H7 (cell line): ENCODE measurements at regions not wholly inside any gene's neighbourhood (a gene's known extent, or its start where the extent isn't known, plus 50 kb on each side); places are given as distances from the start of the nearest gene placed in this dataset.

Experiments
- DNase-seq: peaks from one replicate; pipeline ENCODE4 v3.0.0; 2012
- H3K27me3 ChIP-seq: 2 replicates; pipeline ENCODE4 v1.6.0; 2011; ENCODE audit warnings: mild to moderate bottlenecking, low read length; ENCODE audit not compliant: control insufficient read depth, insufficient read depth
- H3K36me3 ChIP-seq: replicated peaks from 2 replicates; pipeline ENCODE4 v1.5.1; 2011; ENCODE audit warnings: low read length; ENCODE audit not compliant: control insufficient read depth, insufficient read depth
- H3K4me3 ChIP-seq: 2 replicates; pipeline ENCODE4 v1.5.1; 2011; ENCODE audit warnings: low read depth, mild to moderate bottlenecking, control low read depth, low read length, moderate library complexity; ENCODE audit not compliant: insufficient read depth

DNA sequence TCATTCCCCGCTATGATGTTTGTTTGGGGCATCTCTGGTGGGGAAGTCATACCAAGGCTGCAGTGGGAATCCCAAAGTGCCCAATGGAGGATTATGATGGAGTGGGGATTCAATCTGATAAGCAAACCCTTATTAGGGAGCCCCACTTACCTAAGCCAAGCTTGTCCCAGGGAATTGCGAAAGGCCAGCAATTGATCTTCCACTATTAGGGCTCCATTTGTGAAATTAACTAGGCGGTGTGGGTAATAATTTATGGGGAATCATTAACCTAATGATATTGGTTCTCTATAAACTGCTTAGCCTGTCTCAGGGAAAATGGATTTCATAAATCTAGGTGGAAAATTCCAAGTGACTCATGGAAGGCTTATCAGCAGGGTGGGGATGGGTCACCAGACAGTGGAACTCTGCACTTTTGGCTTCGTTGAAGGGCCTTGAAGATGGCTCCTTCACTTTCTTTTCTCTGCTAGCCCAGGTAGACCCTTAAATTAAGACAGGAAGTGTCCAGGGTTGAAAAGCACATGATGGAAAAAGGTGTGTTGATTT lies 113.0 kb upstream of the WSCD2 start:
- peaks cover 2% of the 10 kb centered on the region for H3K27me3 ChIP-seq
- H3K4me3 ChIP-seq: no peak overlapping the region
- H3K36me3 ChIP-seq: no peaks in the 10 kb centered on the region
- DNase-seq: no peak

DNA sequence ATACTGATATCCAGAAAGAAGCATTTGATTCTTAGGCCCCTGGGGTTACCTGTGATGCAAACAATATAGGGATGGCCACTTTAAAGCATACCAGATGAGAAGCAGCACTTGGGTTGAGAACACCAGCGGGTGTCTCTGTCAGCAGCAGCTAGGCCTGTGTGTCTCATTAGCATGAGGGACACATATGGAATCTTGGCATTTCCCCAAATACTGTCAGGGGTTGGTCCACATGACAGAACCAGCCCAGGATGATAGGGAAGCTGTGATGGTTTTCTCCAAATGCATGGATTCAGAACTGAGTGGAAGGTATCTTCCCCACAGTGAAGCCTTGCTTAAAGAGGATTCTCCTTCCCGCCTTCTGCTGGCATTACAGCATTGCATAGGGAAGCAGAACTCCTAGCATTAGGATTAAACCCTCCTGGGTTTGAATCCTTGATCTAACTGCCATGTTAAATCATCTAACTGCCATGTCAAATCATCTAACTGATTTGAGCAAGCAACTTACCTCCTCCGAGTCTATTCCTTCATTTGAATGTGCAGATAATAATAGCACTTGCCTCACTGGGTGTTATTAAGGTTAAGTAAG lies 111.5 kb upstream of the WSCD2 start:
- Histone ChIP-seq H3K4me3 (no peak overlapping the region), H3K27me3 (no peaks in the 10 kb centered on the region; the same call in none of the 2 replicates)
- no peak for DNase-seq

DNA sequence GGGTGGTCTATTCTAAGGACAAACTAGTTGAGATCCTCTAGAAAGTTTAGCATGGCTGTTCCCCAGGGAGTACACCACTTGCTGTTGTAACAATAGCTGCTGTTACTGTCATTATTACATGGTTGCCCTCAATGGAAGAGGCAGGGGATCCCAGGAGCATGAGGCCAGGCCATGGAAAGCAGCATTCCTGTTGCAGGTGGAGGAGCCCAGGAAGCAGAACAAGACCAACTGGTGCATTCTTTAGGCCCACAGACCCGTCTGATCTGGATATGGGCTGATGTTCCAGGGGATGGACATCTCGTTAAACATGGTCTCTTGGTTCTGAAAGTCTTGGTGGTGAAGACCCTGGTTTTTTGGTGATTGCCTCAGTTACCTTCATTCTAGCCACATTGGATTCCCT lies 109.2 kb upstream of the WSCD2 start:
- no peak for DNase-seq
- H3K36me3 ChIP-seq: no peaks in the 10 kb centered on the region
- no peaks in the 10 kb centered on the region; the same call in none of the 2 replicates for H3K27me3 ChIP-seq
- H3K4me3 ChIP-seq: no peak overlapping the region

More for the DNA sequence above, 111.5 kb upstream of the WSCD2 start:
- no peaks in the 10 kb centered on the region for H3K36me3 ChIP-seq

DNA sequence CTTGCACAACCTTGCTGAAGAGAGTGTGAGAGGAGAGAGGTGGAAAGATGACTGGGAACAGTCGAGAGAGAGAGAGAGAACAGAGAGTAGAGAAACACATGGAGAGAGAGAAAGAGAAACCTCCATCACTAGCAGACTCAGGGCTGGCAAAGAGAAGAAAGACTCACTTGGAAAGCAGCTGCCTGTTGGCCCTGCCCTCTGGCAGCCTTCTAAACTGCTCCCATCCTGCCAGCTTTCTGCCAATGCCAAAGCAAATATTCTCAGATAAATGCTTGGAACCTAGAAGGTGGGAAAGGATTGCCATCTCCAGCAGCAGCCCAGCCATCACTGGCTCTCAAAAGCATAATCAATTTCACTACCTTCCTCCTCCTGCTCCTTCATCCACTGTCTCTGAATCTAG lies 107.9 kb upstream of the WSCD2 start:
- no peaks in the 10 kb centered on the region for H3K36me3 ChIP-seq
- DNase-seq: no peak
- no peak overlapping the region for H3K4me3 ChIP-seq
- no peaks in the 10 kb centered on the region; the same call in none of the 2 replicates for H3K27me3 ChIP-seq

DNA sequence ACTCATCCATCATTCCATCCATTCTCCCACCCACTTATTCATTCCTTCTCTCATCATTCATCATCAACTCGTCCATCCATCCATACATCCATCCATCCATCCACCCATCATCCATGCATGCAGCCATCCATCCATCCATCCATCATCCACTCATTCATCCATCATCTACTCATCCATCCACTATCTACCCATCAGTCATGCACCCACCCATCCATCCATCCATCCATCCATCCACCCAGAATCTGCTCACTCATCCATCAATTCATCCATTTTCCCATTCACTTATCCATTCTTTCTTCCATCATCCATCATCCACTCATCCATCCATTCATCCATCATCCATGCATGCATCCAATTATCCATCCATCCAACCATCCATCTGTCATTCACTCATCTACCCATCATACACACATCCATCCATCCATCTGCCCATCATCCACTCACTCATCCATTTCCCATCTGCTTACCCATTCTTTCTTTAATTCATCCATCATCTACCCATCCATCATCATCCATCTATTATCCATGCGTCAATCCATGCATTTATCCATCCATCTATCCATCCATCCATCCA lies 107.1 kb upstream of the WSCD2 start:
- Histone ChIP-seq H3K36me3 (no peaks in the 10 kb centered on the region), H3K4me3 (no peak overlapping the region), H3K27me3 (no peaks in the 10 kb centered on the region; the same call in none of the 2 replicates)
- DNase-seq: no peak

DNA sequence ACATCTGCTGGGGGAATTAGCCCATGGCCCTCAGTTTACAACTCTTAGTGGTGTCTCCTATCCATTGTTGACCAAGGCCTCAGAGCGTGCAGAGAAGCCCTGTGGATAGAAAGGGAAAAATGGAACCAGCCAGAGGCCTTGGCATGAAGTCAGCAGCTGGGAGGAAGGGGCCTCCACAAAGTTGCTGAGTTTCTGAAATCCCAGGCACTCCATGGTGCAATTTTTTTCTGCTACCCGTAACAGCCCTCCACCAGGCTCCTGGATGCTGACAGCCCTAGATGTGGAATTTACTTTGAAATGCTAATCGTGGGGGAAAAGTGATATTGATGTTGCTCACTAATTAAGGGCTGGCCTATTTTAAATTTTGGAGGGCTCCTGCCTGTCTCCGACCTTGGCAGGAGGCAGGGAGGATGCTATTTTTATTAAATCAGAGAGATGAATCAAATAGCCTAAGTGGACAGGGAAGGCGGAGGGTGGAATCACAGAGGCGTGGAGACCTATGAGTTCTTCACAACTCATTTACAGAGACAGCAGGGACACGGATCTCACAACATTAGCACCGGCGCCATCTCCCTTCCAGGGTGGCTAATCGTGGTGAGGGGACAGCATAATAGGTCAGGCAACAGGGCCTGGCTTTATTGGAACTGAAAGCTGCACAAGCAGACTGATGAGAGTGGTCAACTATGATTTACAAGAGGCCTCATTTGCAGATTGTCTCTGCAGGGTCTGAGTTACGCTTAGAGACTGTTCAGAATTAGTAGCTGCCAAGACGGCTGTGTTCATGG lies 99.8 kb upstream of the WSCD2 start:
- Histone ChIP-seq H3K4me3 (no peak overlapping the region), H3K27me3 (no peaks in the 10 kb centered on the region), H3K36me3 (no peaks in the 10 kb centered on the region)
- DNase-seq: no peak

DNA sequence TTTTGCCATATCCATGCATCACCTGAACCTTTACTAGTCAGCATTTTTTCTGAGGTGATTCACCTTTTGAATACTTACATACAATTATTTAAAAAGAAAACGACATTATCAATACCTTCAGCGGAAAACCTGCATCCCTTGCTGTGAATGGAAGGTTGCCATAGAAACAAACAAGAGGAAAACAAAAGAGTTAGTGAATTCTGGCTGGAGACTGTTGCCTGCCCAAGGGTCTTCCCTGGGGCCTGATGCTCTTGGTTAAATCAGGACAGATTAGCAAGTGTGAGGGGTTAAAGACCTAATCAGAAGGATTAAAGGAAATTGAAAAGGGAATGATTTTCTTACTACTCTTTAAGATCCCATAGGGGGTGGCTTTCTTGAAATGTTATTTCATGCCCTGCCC lies 96.0 kb upstream of the WSCD2 start:
- no peak overlapping the region for H3K4me3 ChIP-seq
- no peaks in the 10 kb centered on the region for H3K36me3 ChIP-seq
- no peaks in the 10 kb centered on the region; the same call in 1 of the 2 replicates for H3K27me3 ChIP-seq
- peak; percentile 57 for DNase-seq

DNA sequence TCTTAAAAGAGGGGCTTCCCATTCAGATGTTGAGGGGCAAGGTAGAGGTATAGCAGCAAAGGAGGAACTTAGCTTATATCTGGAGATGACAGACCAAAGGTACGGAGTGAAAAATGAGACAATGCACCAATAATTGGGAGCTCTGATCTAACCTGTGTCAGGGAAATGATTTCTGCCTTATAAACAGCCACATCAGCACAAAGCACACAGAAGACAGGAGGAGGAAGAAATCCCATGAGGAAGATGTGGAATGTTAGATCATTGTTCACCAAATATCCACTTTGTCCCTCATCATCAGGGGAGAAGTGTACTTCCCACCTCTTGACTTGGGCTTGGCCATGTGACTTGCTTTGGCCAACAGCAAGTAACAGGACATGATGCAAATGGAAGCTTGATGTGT lies 93.7 kb upstream of the WSCD2 start:
- Histone ChIP-seq H3K36me3 (no peaks in the 10 kb centered on the region), H3K4me3 (no peak overlapping the region), H3K27me3 (no peaks in the 10 kb centered on the region; the same call in 1 of the 2 replicates)
- no peak for DNase-seq

DNA sequence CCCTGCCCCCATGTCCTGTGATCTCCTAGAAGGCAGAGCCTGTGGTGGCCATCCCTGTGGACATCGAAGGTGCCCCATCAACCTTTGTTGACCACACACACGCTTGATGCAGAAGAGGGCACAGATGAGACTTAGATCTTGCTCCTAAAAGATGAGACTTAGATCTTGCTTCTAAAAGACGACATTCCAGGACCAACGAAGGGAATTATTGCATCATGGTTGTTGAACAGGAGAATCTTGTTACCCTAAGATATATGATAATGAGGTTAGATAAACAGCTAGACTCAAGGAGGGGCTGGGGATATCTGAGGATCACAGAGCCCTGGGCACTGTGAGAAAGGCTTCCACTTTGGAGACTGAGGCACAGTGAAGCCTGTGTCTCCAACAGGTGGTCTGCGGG lies 91.1 kb upstream of the WSCD2 start:
- Histone ChIP-seq H3K4me3 (no peak overlapping the region), H3K27me3 (no peaks in the 10 kb centered on the region; the same call in 1 of the 2 replicates), H3K36me3 (no peaks in the 10 kb centered on the region)
- DNase-seq: no peak

DNA sequence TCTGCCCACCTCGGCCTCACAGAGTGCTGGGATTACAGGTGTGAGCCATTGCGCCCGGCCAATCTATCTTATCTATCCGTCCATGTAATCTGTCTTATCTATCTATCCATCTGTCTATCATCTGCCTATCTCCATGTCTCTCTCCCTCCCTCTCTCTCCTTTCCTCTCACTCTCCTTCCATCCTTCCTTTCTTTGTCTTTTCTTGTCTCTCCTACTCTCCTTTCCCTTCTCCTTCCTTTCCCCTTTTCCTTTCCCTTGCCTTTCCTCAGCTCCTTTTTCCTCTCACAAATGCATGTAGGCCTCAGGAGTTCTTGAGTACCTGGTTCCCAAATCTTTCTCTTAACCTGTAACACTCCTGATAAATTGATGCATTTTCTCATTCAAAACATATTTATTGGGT lies 89.3 kb upstream of the WSCD2 start:
- no peaks in the 10 kb centered on the region; the same call in 1 of the 2 replicates for H3K27me3 ChIP-seq

DNA sequence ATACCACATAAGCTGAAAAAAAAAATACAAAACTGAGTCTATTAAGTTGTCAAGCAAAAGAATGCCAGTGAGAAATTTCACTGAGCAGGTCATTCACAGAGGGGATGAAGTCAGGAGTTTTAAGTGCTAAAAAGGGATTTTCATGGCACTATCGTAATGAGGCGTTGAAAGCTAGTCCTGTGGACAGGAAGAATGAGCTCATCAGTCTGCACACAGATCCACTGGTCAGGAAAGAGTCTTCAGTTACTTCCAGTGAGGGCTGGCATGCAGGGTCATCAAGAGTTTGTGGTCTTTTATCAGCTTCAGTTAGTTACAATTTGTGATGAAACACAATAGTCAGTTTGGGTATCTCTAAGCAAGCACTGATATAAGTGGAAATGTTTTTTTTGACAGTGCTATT lies 88.1 kb upstream of the WSCD2 start:
- Histone ChIP-seq H3K36me3 (no peaks in the 10 kb centered on the region), H3K27me3 (no peaks in the 10 kb centered on the region), H3K4me3 (no peak overlapping the region)
- no peak for DNase-seq

More for the DNA sequence above, 89.3 kb upstream of the WSCD2 start:
- Histone ChIP-seq H3K36me3 (no peaks in the 10 kb centered on the region), H3K4me3 (no peak overlapping the region)
- DNase-seq: no peak

DNA sequence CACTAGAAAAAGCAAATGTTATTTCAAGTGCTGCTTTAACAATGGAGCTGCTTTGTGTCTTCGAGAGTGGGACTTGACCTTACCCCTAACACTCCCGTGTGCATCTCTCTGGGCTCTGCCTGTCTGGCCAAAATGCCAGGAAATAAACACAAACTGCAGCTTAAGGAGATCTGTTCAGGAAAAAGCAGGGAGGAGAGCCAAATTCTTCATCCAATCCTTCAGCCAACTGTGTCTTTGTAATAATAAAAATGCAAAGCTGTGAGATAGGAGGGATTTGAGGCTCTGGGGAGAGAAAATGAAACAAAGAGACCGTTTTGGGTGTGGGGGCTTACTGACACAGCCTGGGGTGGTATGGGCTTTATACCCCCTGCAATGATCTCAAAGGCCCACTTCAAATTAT lies 85.8 kb upstream of the WSCD2 start:
- DNase-seq: no peak
- Histone ChIP-seq H3K27me3 (no peaks in the 10 kb centered on the region), H3K4me3 (no peak overlapping the region), H3K36me3 (no peaks in the 10 kb centered on the region)

DNA sequence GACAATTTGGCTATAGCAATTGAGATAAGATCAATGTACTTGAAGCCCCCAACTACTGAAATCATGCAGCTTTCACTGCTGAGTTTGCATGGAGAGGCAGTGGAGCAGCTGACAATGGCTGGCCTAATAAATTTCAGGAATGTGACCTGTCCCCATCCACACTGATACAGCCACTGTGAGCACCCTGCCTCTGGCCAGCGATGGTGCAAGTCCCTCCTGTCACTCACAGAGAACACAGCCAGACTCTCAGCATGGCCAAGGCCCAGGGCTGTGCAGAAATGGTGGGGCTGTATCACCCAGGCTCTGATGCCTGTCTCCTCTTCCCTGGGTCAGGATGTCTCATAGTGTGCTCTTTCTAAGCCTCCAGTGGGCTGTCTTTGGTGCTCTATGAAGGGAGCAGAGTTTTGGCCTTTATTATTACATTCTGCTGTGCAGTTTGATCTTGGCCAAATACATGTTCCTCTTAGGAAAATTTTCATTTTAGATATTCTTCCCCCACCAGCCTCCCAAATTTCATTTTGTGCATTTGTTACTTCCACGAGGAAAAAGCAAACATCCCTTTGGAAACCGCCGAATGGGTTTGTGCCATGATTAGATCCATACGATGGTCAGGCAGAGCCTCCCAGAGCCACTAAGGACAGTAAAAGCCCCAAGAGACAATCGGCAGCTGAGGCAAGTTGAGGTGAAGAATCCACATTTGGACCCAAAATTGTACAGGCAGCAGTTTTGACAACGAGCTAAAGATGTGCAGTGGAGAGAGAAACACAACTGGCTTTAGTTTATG lies 85.1 kb upstream of the WSCD2 start:
- Histone ChIP-seq H3K36me3 (no peaks in the 10 kb centered on the region), H3K27me3 (no peaks in the 10 kb centered on the region), H3K4me3 (no peak overlapping the region)
- DNase-seq: no peak

DNA sequence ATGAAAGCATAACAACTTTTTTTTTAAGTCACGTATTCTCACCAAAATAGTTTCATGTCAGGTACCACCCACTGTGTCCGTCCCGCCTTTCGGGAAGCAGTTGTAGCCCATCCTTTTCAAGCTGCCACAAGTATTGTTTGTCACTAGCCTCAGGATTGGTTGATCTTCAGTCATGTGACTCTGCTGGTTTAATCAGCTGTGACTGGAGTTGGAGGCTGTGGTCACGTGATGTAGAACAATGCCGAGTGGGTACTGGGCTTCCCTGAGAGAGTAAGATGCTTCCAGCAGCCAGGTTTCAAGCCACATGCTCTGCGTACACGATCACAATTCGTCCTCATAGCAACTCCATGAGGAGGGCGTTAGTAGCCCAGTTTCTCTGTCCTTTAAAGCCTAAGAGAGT lies 83.0 kb upstream of the WSCD2 start:
- Histone ChIP-seq H3K36me3 (no peaks in the 10 kb centered on the region), H3K27me3 (no peaks in the 10 kb centered on the region; the same call in 1 of the 2 replicates), H3K4me3 (no peak overlapping the region)
- DNase-seq: no peak
